ENCODE measurements at regions not wholly inside any gene's neighbourhood (a gene's known extent, or its start where the extent isn't known, plus 50 kb on each side); places are given as distances from the start of the nearest gene placed in this dataset.

DNA sequence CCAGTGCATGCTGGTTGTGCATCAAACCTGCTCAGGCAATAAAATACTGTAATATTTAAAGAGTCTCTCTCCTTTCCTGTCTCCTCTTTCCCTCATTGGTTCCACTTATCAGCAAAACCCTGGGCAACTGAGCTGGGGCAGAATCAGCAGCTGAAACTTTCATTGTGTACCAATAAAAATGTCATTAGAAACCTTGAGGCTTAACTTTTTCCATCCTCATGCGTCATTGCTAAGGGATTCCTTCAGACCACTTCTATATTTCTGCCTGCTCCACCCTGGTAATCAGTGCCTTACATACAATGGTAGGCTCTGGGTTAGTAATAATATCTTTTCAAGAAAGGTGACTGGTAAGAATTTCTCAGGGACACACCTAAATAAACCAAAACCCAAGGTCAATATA lies 880.3 kb downstream of the RPA4 start:
- H3K27me3 ChIP-seq (ENCODE audit: control insufficient read depth, insufficient read depth, low read length), result no peaks in the 10 kb centered on the region
- H3K9me3 ChIP-seq (ENCODE audit: control insufficient read depth, insufficient read depth, low read length), result no peaks in the 10 kb centered on the region

DNA sequence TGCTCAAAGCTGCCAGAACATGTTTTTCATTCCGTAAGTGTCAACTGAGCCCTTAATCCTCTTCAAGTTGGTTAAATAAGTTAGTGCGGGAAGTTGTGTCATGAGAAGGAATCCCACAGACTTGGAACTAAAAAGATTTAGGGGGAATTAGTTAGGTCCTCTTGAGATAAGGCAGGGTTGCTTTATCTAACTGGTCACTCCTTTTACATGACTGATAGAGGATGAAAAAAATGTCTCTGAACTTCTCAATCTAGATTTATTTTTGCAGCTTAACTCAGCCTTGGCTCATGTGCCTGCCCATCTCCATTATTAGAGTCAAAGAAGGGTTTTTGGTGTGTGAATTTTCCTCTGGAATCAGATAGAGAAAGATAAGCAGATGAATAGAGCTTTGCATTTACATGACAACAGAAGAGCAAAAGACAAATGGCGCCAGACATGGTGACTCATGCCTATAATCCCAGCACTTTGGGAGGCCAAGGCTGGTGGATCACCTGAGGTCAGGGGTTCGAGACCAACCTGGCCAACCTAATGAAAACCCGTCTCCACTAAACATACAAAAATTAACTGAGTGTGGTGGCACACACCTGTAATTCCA lies 882.9 kb downstream of the RPA4 start:
- H3K9ac ChIP-seq (ENCODE audit: low read depth, low read length), result no peak overlapping the region
- no peaks in the 10 kb centered on the region for H3K36me3 ChIP-seq (ENCODE audit: control insufficient read depth, insufficient read depth, low read length)
- no peaks in the 10 kb centered on the region for H3K27me3 ChIP-seq (ENCODE audit: control insufficient read depth, insufficient read depth, low read length)
- peaks cover 39% of the 10 kb centered on the region for H3K4me1 ChIP-seq (ENCODE audit: control insufficient read depth, insufficient read depth, low read length)
- no peak overlapping the region for H3K4me3 ChIP-seq (ENCODE audit: low read depth, low read length)
- H3K27ac ChIP-seq (ENCODE audit: low read depth, low read length), result no peak overlapping the region
- no peaks in the 10 kb centered on the region for H3K9me3 ChIP-seq (ENCODE audit: control insufficient read depth, insufficient read depth, low read length)

More for the DNA sequence above, 880.3 kb downstream of the RPA4 start:
- H3K27ac ChIP-seq (ENCODE audit: low read depth, low read length), result peak overlapping the region; percentile 53
- peak overlapping the region; percentile 10; the same call in 1 of the 2 replicates for H3K4me3 ChIP-seq (ENCODE audit: low read depth, low read length)
- no peak overlapping the region for H3K9ac ChIP-seq (ENCODE audit: low read depth, low read length)
- no peaks in the 10 kb centered on the region for H3K36me3 ChIP-seq (ENCODE audit: control insufficient read depth, insufficient read depth, low read length)
- peaks cover 39% of the 10 kb centered on the region for H3K4me1 ChIP-seq (ENCODE audit: control insufficient read depth, insufficient read depth, low read length)

DNA sequence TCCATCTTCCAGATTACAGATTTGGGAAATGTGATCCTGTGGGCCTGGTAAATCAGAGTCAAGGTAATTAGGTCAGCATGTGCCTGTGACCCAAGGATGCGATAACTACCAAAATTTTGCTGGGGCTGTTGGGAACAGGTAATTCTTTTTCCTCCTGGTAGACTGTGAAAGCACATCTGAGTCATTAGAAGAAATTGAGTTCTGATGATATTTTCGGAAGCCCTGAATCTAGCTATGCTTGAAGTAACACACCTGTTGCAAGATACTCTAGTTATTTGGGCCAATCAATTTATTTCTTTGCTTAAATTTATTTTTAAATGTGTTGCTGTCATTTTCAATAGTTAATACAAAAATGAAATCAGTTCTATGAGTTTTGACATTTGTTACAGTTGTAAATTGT lies 903.6 kb downstream of the RPA4 start:
- H3K9ac ChIP-seq (ENCODE audit: low read depth, low read length), result no peak overlapping the region
- H3K36me3 ChIP-seq (ENCODE audit: control insufficient read depth, insufficient read depth, low read length), result no peaks in the 10 kb centered on the region
- no peaks in the 10 kb centered on the region for H3K4me1 ChIP-seq (ENCODE audit: control insufficient read depth, insufficient read depth, low read length)
- no peak overlapping the region for H3K4me3 ChIP-seq (ENCODE audit: low read depth, low read length)
- no peaks in the 10 kb centered on the region for H3K9me3 ChIP-seq (ENCODE audit: control insufficient read depth, insufficient read depth, low read length)
- H3K27me3 ChIP-seq (ENCODE audit: control insufficient read depth, insufficient read depth, low read length), result no peaks in the 10 kb centered on the region
- H3K27ac ChIP-seq (ENCODE audit: low read depth, low read length), result no peak overlapping the region

DNA sequence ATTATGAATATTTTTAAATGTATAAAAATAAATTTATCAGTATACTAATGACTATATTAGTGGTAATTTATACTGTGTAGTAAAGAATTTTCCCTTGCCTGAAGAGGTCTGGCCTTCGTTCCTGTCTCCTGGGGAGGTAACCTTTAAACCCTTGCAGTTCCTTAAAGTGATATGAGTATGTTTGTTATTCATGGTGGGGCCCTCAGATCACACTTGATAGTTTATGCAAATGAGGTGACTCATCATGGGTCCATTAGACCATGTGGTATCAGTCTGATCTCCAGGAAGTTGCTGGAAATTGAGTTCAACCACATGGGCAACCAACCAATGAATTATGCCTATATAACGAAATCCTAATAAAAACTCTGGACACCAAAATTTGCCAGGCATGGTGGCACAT lies 904.1 kb downstream of the RPA4 start:
- H3K27me3 ChIP-seq (ENCODE audit: control insufficient read depth, insufficient read depth, low read length), result no peaks in the 10 kb centered on the region
- H3K36me3 ChIP-seq (ENCODE audit: control insufficient read depth, insufficient read depth, low read length), result no peaks in the 10 kb centered on the region
- H3K4me3 ChIP-seq (ENCODE audit: low read depth, low read length), result no peak overlapping the region
- H3K9ac ChIP-seq (ENCODE audit: low read depth, low read length), result no peak overlapping the region
- no peaks in the 10 kb centered on the region for H3K9me3 ChIP-seq (ENCODE audit: control insufficient read depth, insufficient read depth, low read length)
- H3K4me1 ChIP-seq (ENCODE audit: control insufficient read depth, insufficient read depth, low read length), result 0 out of 2 replicates have a peak, but pooled peaks cover 2% of the 10 kb centered on the region
- H3K27ac ChIP-seq (ENCODE audit: low read depth, low read length), result no peak overlapping the region

DNA sequence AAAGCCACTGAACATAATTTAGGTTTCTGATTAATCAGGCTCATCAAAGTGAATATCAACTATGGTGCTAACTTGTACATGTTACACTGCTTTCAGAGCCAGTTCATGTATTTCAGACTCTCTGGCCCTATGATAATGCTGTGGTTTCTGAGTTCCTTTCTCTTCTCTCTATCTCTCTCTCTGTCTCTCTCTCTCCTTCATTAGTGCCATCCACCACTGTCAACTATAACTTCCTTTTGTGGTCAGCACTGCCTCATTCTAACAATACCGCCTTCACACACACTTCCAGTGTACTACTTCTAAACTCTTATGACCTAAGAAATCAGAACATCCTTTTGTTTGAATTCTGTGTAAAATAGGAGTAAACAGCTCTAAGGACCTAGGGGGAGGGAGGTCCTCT lies 907.1 kb downstream of the RPA4 start:
- no peaks in the 10 kb centered on the region for H3K36me3 ChIP-seq (ENCODE audit: control insufficient read depth, insufficient read depth, low read length)
- H3K4me3 ChIP-seq (ENCODE audit: low read depth, low read length), result no peak overlapping the region
- H3K4me1 ChIP-seq (ENCODE audit: control insufficient read depth, insufficient read depth, low read length), result peaks cover 7% of the 10 kb centered on the region; the same call in 1 of the 2 replicates
- no peaks in the 10 kb centered on the region for H3K27me3 ChIP-seq (ENCODE audit: control insufficient read depth, insufficient read depth, low read length)
- no peak overlapping the region for H3K27ac ChIP-seq (ENCODE audit: low read depth, low read length)
- H3K9me3 ChIP-seq (ENCODE audit: control insufficient read depth, insufficient read depth, low read length), result no peaks in the 10 kb centered on the region
- no peak overlapping the region for H3K9ac ChIP-seq (ENCODE audit: low read depth, low read length)

DNA sequence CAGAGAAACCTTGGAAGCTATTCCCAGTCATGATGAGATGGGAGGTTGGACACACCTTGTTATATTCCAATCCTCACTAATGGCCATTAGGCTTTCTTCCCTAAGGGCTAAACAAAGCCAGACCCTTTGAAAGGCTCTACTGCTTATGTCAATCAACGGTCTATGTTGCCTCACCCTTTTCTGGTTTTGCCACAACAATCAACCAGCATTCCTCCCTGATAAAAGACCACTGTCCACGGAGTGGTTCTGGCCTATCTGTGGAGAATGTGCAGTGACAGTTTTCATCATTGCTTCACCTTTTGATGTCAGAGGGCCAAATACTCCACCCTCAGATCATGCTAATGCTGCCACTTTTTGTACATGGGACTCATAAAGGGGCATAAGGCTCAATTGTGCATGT lies 913.4 kb downstream of the RPA4 start:
- Histone ChIP-seq H3K36me3 (ENCODE audit: control insufficient read depth, insufficient read depth, low read length) (no peaks in the 10 kb centered on the region), H3K9ac (ENCODE audit: low read depth, low read length) (no peak overlapping the region), H3K4me1 (ENCODE audit: control insufficient read depth, insufficient read depth, low read length) (peaks cover 7% of the 10 kb centered on the region; the same call in 1 of the 2 replicates), H3K4me3 (ENCODE audit: low read depth, low read length) (no peak overlapping the region), H3K27ac (ENCODE audit: low read depth, low read length) (no peak overlapping the region), H3K9me3 (ENCODE audit: control insufficient read depth, insufficient read depth, low read length) (no peaks in the 10 kb centered on the region), H3K27me3 (ENCODE audit: control insufficient read depth, insufficient read depth, low read length) (no peaks in the 10 kb centered on the region)

DNA sequence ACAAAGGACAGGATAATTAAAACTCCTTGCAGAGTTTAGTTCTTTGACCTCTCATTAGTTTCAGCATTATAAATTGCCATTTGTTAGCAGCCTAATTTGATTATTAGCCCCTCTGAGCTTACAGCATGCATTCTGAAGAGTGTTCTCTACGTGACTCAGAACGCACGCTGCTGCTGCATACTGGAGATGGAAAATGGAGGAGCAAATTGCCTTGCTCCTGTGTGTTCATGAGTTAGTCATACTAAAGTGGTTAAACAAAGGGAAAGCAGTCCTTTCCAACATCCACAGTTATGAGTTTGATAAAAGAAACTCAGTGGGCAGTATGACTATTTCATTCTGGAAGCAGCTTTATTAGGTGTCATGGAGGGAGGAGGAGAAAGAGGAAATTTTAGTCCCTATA lies 922.5 kb downstream of the RPA4 start:
- Histone ChIP-seq H3K9me3 (ENCODE audit: control insufficient read depth, insufficient read depth, low read length) (no peaks in the 10 kb centered on the region), H3K36me3 (ENCODE audit: control insufficient read depth, insufficient read depth, low read length) (no peaks in the 10 kb centered on the region), H3K4me1 (ENCODE audit: control insufficient read depth, insufficient read depth, low read length) (no peaks in the 10 kb centered on the region), H3K9ac (ENCODE audit: low read depth, low read length) (no peak overlapping the region), H3K27me3 (ENCODE audit: control insufficient read depth, insufficient read depth, low read length) (no peaks in the 10 kb centered on the region), H3K4me3 (ENCODE audit: low read depth, low read length) (no peak overlapping the region), H3K27ac (ENCODE audit: low read depth, low read length) (no peak overlapping the region)

DNA sequence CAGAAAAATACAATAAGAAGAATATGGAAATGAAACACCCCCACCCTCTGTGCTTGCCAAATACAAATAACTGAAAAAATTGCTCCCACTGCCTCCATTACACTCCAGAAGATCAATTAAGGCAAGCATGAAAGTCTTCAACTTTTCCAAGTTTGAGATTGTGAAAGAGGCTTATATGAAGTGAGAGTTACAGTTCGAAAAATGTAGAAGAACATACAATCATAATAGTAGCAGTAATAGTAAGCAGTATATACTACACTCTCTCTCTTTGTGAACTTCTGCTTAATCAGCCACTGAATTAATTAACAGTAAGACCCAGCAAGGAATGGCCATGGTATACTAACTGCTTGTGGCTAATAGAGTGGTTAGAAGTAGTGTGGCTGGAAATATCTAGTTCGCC lies 923.2 kb downstream of the RPA4 start:
- Histone ChIP-seq H3K4me1 (ENCODE audit: control insufficient read depth, insufficient read depth, low read length) (no peaks in the 10 kb centered on the region), H3K9ac (ENCODE audit: low read depth, low read length) (no peak overlapping the region), H3K4me3 (ENCODE audit: low read depth, low read length) (no peak overlapping the region), H3K27ac (ENCODE audit: low read depth, low read length) (no peak overlapping the region), H3K9me3 (ENCODE audit: control insufficient read depth, insufficient read depth, low read length) (no peaks in the 10 kb centered on the region), H3K36me3 (ENCODE audit: control insufficient read depth, insufficient read depth, low read length) (no peaks in the 10 kb centered on the region), H3K27me3 (ENCODE audit: control insufficient read depth, insufficient read depth, low read length) (no peaks in the 10 kb centered on the region)

DNA sequence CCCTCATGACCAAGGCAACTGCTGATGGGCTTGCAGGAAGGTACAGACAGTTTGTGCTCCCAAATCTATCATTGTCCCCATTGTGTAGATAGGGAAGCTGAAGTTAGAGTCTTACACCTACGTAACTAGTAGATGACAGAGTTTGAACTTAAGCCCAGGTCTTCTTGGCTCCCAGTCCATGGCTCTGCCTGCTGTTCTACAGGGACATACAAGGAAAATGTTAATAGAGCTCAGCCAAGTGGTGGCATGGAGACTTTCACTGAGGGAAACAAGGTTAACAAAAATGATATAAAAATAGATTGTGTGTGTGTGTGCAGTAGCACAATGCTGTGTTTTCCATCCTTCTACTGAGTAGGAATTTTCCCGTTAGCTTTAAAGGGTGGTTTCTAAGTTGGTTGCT lies 936.5 kb downstream of the RPA4 start:
- no peaks in the 10 kb centered on the region; the same call in 1 of the 2 replicates for H3K27me3 ChIP-seq (ENCODE audit: control insufficient read depth, insufficient read depth, low read length)
- no peaks in the 10 kb centered on the region for H3K36me3 ChIP-seq (ENCODE audit: control insufficient read depth, insufficient read depth, low read length)
- no peaks in the 10 kb centered on the region for H3K4me1 ChIP-seq (ENCODE audit: control insufficient read depth, insufficient read depth, low read length)
- no peak overlapping the region for H3K9ac ChIP-seq (ENCODE audit: low read depth, low read length)
- H3K9me3 ChIP-seq (ENCODE audit: control insufficient read depth, insufficient read depth, low read length), result no peaks in the 10 kb centered on the region
- no peak overlapping the region for H3K27ac ChIP-seq (ENCODE audit: low read depth, low read length)
- no peak overlapping the region for H3K4me3 ChIP-seq (ENCODE audit: low read depth, low read length)

DNA sequence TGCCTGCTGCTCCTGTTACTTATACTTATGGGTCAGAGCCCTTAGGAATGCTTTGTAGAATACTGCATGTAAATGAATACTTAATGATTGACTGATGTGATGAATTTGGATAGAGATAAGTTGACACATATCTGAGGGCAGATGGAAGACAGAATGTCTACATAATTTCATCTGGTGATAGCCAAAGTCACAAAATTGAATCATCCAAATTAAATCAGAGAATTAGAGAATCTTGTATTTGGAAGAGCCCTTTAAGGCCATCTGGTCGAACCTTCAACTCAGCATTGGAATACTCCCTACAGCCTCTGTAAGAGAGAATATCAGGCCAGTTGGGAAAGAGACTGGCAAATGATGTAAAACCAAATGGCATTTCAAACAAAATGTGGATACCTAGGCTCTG lies 944.8 kb downstream of the RPA4 start:
- no peak overlapping the region for H3K4me3 ChIP-seq (ENCODE audit: low read depth, low read length)
- no peak overlapping the region for H3K27ac ChIP-seq (ENCODE audit: low read depth, low read length)
- no peaks in the 10 kb centered on the region for H3K9me3 ChIP-seq (ENCODE audit: control insufficient read depth, insufficient read depth, low read length)
- no peaks in the 10 kb centered on the region for H3K4me1 ChIP-seq (ENCODE audit: control insufficient read depth, insufficient read depth, low read length)
- no peak overlapping the region for H3K9ac ChIP-seq (ENCODE audit: low read depth, low read length)
- no peaks in the 10 kb centered on the region for H3K27me3 ChIP-seq (ENCODE audit: control insufficient read depth, insufficient read depth, low read length)
- no peaks in the 10 kb centered on the region for H3K36me3 ChIP-seq (ENCODE audit: control insufficient read depth, insufficient read depth, low read length)

DNA sequence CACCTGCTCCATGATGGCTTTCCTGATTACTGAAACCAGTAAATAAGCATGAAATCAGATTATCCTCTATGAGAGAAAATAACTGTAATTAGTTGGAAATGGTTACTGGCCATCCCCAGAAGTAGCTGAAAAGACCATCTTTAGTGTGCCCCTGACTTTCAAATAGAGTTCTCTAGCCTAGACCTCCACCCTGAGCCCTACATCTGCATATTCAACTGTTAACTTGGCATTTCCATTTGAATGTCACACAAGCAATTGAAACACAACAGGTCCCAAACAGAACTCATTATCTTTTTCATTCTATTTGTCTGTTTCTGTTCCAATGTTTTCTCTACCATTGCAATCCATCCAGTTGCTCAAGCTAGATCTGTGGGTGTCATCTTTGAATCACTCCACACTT lies 952.3 kb downstream of the RPA4 start:
- Histone ChIP-seq H3K9ac (ENCODE audit: low read depth, low read length) (no peak overlapping the region), H3K27me3 (ENCODE audit: control insufficient read depth, insufficient read depth, low read length) (no peaks in the 10 kb centered on the region), H3K27ac (ENCODE audit: low read depth, low read length) (peak overlapping the region; percentile 9), H3K4me3 (ENCODE audit: low read depth, low read length) (no peak overlapping the region), H3K9me3 (ENCODE audit: control insufficient read depth, insufficient read depth, low read length) (no peaks in the 10 kb centered on the region), H3K4me1 (ENCODE audit: control insufficient read depth, insufficient read depth, low read length) (peaks cover 31% of the 10 kb centered on the region), H3K36me3 (ENCODE audit: control insufficient read depth, insufficient read depth, low read length) (no peaks in the 10 kb centered on the region)
